HG03342 (cell line): ENCODE measurements at regions not wholly inside any gene's neighbourhood (a gene's known extent, or its start where the extent isn't known, plus 50 kb on each side); places are given as distances from the start of the nearest gene placed in this dataset.
"Not testable (repeated sequence)": the region's sequence is repeated elsewhere in the genome, so short reads cannot be mapped to it uniquely, and the experiment has no call there.

Experiments used
- ATAC-seq: cut with Tn5 transposase; IDR thresholded peaks from one replicate; pipeline ENCODE4 v1.9.1; 2021; ENCODE audit warnings: mild to moderate bottlenecking, moderate library complexity; ENCODE audit not compliant: unreplicated experiment

- ATAC-seq: no peak
These were observed 113.3 kb upstream of the FSCB start for GRCh38 chr14:44620121-44621019.

GRCh38 chr14:44616204-44616603 lies 109.1 kb upstream of the FSCB start:
- ATAC-seq: no peak

- no peak for ATAC-seq
These were observed 106.1 kb upstream of the FSCB start for GRCh38 chr14:44613061-44613712.

- ATAC-seq: no peak
These were observed 104.9 kb upstream of the FSCB start for GRCh38 chr14:44612002-44612401.

- ATAC-seq: no peak
These were observed 102.9 kb upstream of the FSCB start for GRCh38 chr14:44609876-44610510.

GRCh38 chr14:44609201-44609600 lies 102.1 kb upstream of the FSCB start:
- ATAC-seq: no peak

- no peak for ATAC-seq
These were observed 100.6 kb upstream of the FSCB start for GRCh38 chr14:44607701-44608100.

- ATAC-seq: no peak
These were observed 99.5 kb upstream of the FSCB start for GRCh38 chr14:44606576-44606975.

- ATAC-seq: not testable (repeated sequence)
These were observed 94.2 kb upstream of the FSCB start for GRCh38 chr14:44601266-44601665.

- no peak for ATAC-seq
These were observed 82.1 kb upstream of the FSCB start for GRCh38 chr14:44589180-44589579.

GRCh38 chr14:44586910-44587309 lies 79.8 kb upstream of the FSCB start:
- no peak for ATAC-seq

- no peak for ATAC-seq
These were observed 69.3 kb upstream of the FSCB start for GRCh38 chr14:44576356-44576755.

GRCh38 chr14:44567997-44568396 lies 60.9 kb upstream of the FSCB start:
- no peak for ATAC-seq

- no peak for ATAC-seq
These were observed 58.9 kb upstream of the FSCB start for GRCh38 chr14:44565968-44566367.

- ATAC-seq: no peak
These were observed 57.8 kb upstream of the FSCB start for GRCh38 chr14:44564908-44565307.
